H1 (cell line): ENCODE measurements at regions not wholly inside any gene's neighbourhood (a gene's known extent, or its start where the extent isn't known, plus 50 kb on each side); places are given as distances from the start of the nearest gene placed in this dataset.

ENCODE experiments used
- CTCF ChIA-PET: fragments of 300-600 bp; sonication (Branson Sonifier 250); formaldehyde crosslinking; loops from one replicate; lab custom pipeline; 2021; ENCODE audit not compliant: partially characterized antibody; lab: Charles Lee
- POLR2A ChIA-PET: fragments of 300-600 bp; sonication (Branson Sonifier 250); formaldehyde crosslinking; loops from one replicate; lab custom pipeline; 2021; ENCODE audit warnings: inconsistent platforms; ENCODE audit not compliant: partially characterized antibody; lab: Charles Lee
- DNase-seq, 2 experiments: peaks; one replicate each; pipeline versions ENCODE4 v3.0.0 to v3.0.0-alpha.2; 2010 to 2022; ENCODE audit warnings: low spot score in 2 of 2, low read depth in 1 of 2, mixed read lengths in 1 of 2
- FAIRE-seq: peaks from 2 replicates; lab custom pipeline; 2011; peaks lifted over from hg19 to GRCh38; lab: Jason Lieb, UNC
- H2AFZ ChIP-seq: 2 replicates; pipeline ENCODE4 v1.8.1; 2012; ENCODE audit warnings: low read length, inconsistent platforms
- H2AK5ac ChIP-seq: 2 replicates; pipeline ENCODE4 v1.6.1; 2013; ENCODE audit warnings: low read depth, low read length
- H2BK120ac ChIP-seq: replicated peaks from 2 replicates; pipeline ENCODE3; 2013; ENCODE audit warnings: low read depth, low read length, inconsistent platforms
- H2BK12ac ChIP-seq: 2 replicates; pipeline ENCODE4 v1.6.1; 2013; ENCODE audit warnings: low read depth, low read length
- H2BK15ac ChIP-seq: 2 replicates; pipeline ENCODE4 v1.6.1; 2013; ENCODE audit warnings: low read length
- H2BK20ac ChIP-seq: 2 replicates; pipeline ENCODE4 v1.6.1; 2013; ENCODE audit warnings: low read length
- H2BK5ac ChIP-seq: 2 replicates; pipeline ENCODE4 v1.6.1; 2013; ENCODE audit warnings: low read depth, low read length
- H3K14ac ChIP-seq: 2 replicates; pipeline ENCODE4 v1.6.1; 2013; ENCODE audit warnings: inconsistent platforms; ENCODE audit not compliant: insufficient read length
- H3K18ac ChIP-seq: 2 replicates; pipeline ENCODE4 v1.6.1; 2013; ENCODE audit warnings: low read length; ENCODE audit errors: extremely low read depth
- H3K23ac ChIP-seq: 2 replicates; pipeline ENCODE4 v1.6.1; 2013; ENCODE audit warnings: inconsistent platforms; ENCODE audit not compliant: insufficient read length
- H3K23me2 ChIP-seq: 2 replicates; pipeline ENCODE4 v1.6.1; 2013; ENCODE audit warnings: low read depth, low read length
- H3K27ac ChIP-seq: 2 replicates; pipeline ENCODE4 v1.6.1; 2011; ENCODE audit warnings: low read depth, low read length, inconsistent platforms
- H3K27me3 ChIP-seq, 4 experiments: replicated peaks in 1 of 4; 1 replicate in 1 of 4; 2 replicates in 3 of 4; pipeline versions ENCODE4 v1.6.1 to v1.8.1; 2011 to 2013; ENCODE audit warnings: low read length in 3 of 4, mild to moderate bottlenecking in 3 of 4, inconsistent platforms in 2 of 4, mixed read lengths in 2 of 4, moderate library complexity in 1 of 4; ENCODE audit not compliant: control insufficient read depth in 3 of 4, insufficient read depth in 3 of 4; ENCODE audit errors: extremely low read depth in 1 of 4
- H3K36me3 ChIP-seq, 4 experiments: 2 replicates each; pipeline versions ENCODE4 v1.6.1 to v1.8.1; 2011 to 2013; ENCODE audit warnings: mild to moderate bottlenecking in 4 of 4, low read length in 3 of 4, moderate library complexity in 2 of 4, control low read depth in 1 of 4, inconsistent platforms in 1 of 4; ENCODE audit not compliant: insufficient read depth in 4 of 4, control insufficient read depth in 2 of 4
- H3K4ac ChIP-seq: replicated peaks from 2 replicates; pipeline ENCODE3; 2013; ENCODE audit warnings: low read length, low read depth, mixed read lengths, inconsistent platforms; ENCODE audit not compliant: insufficient read length
- H3K4me1 ChIP-seq, 4 experiments: replicated peaks in 1 of 4; 1 replicate in 1 of 4; 2 replicates in 3 of 4; pipeline versions ENCODE4 v1.6.1 to v1.8.1; 2011 to 2013; ENCODE audit warnings: low read length in 3 of 4, inconsistent platforms in 2 of 4, mixed read lengths in 1 of 4; ENCODE audit not compliant: insufficient read depth in 4 of 4, control insufficient read depth in 3 of 4
- H3K4me2 ChIP-seq, 2 experiments: 2 replicates each; pipeline versions ENCODE4 v1.6.1 to v1.8.1; 2011 to 2013; ENCODE audit warnings: low read depth in 2 of 2, low read length in 2 of 2, control low read depth in 1 of 2, inconsistent platforms in 1 of 2, mild to moderate bottlenecking in 1 of 2; ENCODE audit not compliant: insufficient read depth in 1 of 2
- H3K4me3 ChIP-seq, 4 experiments: fragments of 200-600, 300-600 bp in 1 of 4; sonication (generic), shearing (Covaris generic), sonication (Bioruptor Twin) in 1 of 4; 2 replicates each; pipeline versions ENCODE4 v1.5.1 to v1.8.1; 2011 to 2016; ENCODE audit warnings: low read length in 4 of 4, low read depth in 3 of 4, control low read depth in 2 of 4, inconsistent platforms in 2 of 4, mild to moderate bottlenecking in 2 of 4, mixed read lengths in 1 of 4, moderate library complexity in 1 of 4; ENCODE audit not compliant: insufficient read depth in 2 of 4; ENCODE audit errors: extremely low read depth in 1 of 4
- H3K56ac ChIP-seq: replicated peaks from 2 replicates; pipeline ENCODE3; 2013; ENCODE audit warnings: low read depth, mild to moderate bottlenecking, mixed read lengths, low read length, inconsistent platforms; ENCODE audit not compliant: insufficient read length
- H3K79me1 ChIP-seq: 2 replicates; pipeline ENCODE4 v1.6.1; 2013; ENCODE audit warnings: low read depth, low read length, control low read depth
- H3K79me2 ChIP-seq, 2 experiments: 2 replicates each; pipeline versions ENCODE4 v1.6.1 to v1.8.1; 2012 to 2013; ENCODE audit warnings: low read length in 2 of 2, mild to moderate bottlenecking in 2 of 2, inconsistent platforms in 1 of 2; ENCODE audit not compliant: insufficient read depth in 2 of 2, control insufficient read depth in 1 of 2
- H3K9ac ChIP-seq, 4 experiments: replicated peaks in 1 of 4; 1 replicate in 1 of 4; 2 replicates in 3 of 4; pipeline versions ENCODE4 v1.6.1 to v1.8.1; 2011 to 2013; ENCODE audit warnings: low read depth in 3 of 4, low read length in 3 of 4, control low read depth in 2 of 4, mild to moderate bottlenecking in 2 of 4, moderate library complexity in 2 of 4, inconsistent platforms in 1 of 4; ENCODE audit errors: extremely low read depth in 1 of 4
- H3K9me3 ChIP-seq, 2 experiments: 2 replicates each; pipeline versions ENCODE4 v1.6.1 to v1.8.1; 2012 to 2013; ENCODE audit warnings: mild to moderate bottlenecking in 2 of 2, moderate library complexity in 2 of 2, control low read depth in 1 of 2, inconsistent platforms in 1 of 2, low read depth in 1 of 2, low read length in 1 of 2, mixed read lengths in 1 of 2; ENCODE audit not compliant: insufficient read depth in 2 of 2
- H4K20me1 ChIP-seq, 2 experiments: replicated peaks in 1 of 2; 2 replicates each; pipeline versions ENCODE3 to v1.8.1; 2011 to 2013; ENCODE audit warnings: inconsistent platforms in 2 of 2, low read length in 2 of 2, mild to moderate bottlenecking in 1 of 2; ENCODE audit not compliant: insufficient read depth in 2 of 2, control insufficient read depth in 1 of 2
- H4K5ac ChIP-seq: 2 replicates; pipeline ENCODE4 v1.6.1; 2013; ENCODE audit warnings: low read length, low read depth, mixed read lengths, inconsistent platforms; ENCODE audit not compliant: insufficient read length
- H4K8ac ChIP-seq: 2 replicates; pipeline ENCODE4 v1.8.0; 2013; ENCODE audit warnings: mild to moderate bottlenecking, moderate library complexity, low read length, inconsistent platforms; ENCODE audit not compliant: insufficient read depth; ENCODE audit errors: extremely low read depth
- H4K91ac ChIP-seq: replicated peaks from 2 replicates; pipeline ENCODE3; 2013; ENCODE audit warnings: low read length, mixed read lengths, inconsistent platforms; ENCODE audit not compliant: insufficient read length
- CHD1 ChIP-seq: IDR thresholded peaks from 2 replicates; pipeline ENCODE4 v1.6.1; 2012; ENCODE audit warnings: low read depth, low read length, improper control_type of control experiment
- HDAC2 ChIP-seq, 2 experiments: fragments of 300-600 bp in 1 of 2; sonication (generic) in 1 of 2; IDR thresholded peaks; 2 replicates each; pipeline ENCODE4 v1.6.1; 2011 to 2012; ENCODE audit warnings: low read depth in 2 of 2, low read length in 2 of 2, mild to moderate bottlenecking in 2 of 2, moderate library complexity in 2 of 2, borderline replicate concordance in 1 of 2, inconsistent platforms in 1 of 2
- WGBS, 2 experiments: shearing (Covaris generic) in 1 of 2; methylation state at CpG; one replicate each; pipeline versions ENCODE4 v1.1.6 to v1.1.7; 2013 to 2015; ENCODE audit warnings: low lambda C conversion rate in 2 of 2, mixed read lengths in 2 of 2, inconsistent platforms in 1 of 2, low coverage in 1 of 2, missing lambda C conversion rate in 1 of 2; ENCODE audit not compliant: insufficient replicate concordance in 2 of 2, insufficient coverage in 1 of 2, insufficient read length in 1 of 2; ENCODE audit errors: extremely low coverage in 1 of 2, missing lambda C conversion rate in 1 of 2; 5-methylcytosine and 5-hydroxymethylcytosine counted together

DNA sequence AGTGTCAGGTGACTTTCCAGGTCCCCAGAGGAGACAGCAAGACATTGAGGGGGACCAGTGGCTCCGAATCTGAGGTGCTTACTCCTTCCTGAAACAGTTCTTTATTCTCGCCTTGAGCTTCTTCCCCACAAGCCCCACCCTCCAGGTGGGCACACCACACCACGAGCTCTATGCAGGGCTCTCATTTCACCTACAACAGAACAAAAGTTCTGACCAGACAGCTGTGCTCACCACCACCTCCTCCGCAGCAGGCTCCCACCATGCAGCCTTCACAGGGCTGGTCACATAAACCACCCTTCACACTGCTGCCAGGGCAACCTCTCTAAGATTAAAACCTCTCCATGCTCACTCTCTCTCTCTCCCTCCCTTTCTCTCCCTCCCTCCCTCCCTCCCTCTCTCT lies 384.5 kb upstream of the ARID1B start:
- no peak overlapping the region for H4K5ac ChIP-seq
- CTCF ChIA-PET = interaction anchor here (1.5 to 1.9 kb wide), 2 partner anchors 25 to 33 kb away, joined by 4 read pairs; no protein-coding TSS in a partner anchor
- H2AK5ac ChIP-seq = no peak overlapping the region
- POLR2A ChIA-PET = no interaction called here
- H3K4me1 ChIP-seq = peaks cover 9 to 14% (median 12%) of the 10 kb centered on the region in 4 experiments
- no peak overlapping the region for H2BK120ac ChIP-seq
- H4K8ac ChIP-seq = no peak overlapping the region; the same call in 1 of the 2 replicates
- no peak overlapping the region for H3K9ac ChIP-seq
- FAIRE-seq (no peak), DNase-seq (no peak)
- no peak overlapping the region for H2BK15ac ChIP-seq
- 83% methylated on average over 3 of the region's 4 CpGs; no CpG with 5 or more reads in 1 of the 2 experiments for WGBS, 2 experiments
- H3K23ac ChIP-seq = no peak overlapping the region
- H3K14ac ChIP-seq = no peak overlapping the region
- no peak overlapping the region for H3K4me3 ChIP-seq
- no peaks in the 10 kb centered on the region for H3K79me2 ChIP-seq
- no peak overlapping the region for H3K4ac ChIP-seq
- no peak overlapping the region for H4K91ac ChIP-seq
- no peak overlapping the region for H2BK5ac ChIP-seq
- no peaks in the 10 kb centered on the region for H3K27me3 ChIP-seq
- H3K9me3 ChIP-seq = no peaks in the 10 kb centered on the region
- H2BK12ac ChIP-seq = no peak overlapping the region
- no peaks in the 10 kb centered on the region; the same call in 1 of the 2 replicates for H3K23me2 ChIP-seq
- H3K79me1 ChIP-seq = no peaks in the 10 kb centered on the region
- no peak overlapping the region for H3K4me2 ChIP-seq
- H4K20me1 ChIP-seq = no peaks in the 10 kb centered on the region
- H2AFZ ChIP-seq = no peak overlapping the region
- no peaks in the 10 kb centered on the region for H3K36me3 ChIP-seq
- H3K56ac ChIP-seq = no peak overlapping the region
- no peak overlapping the region for H3K27ac ChIP-seq
- peak overlapping the region; percentile 11; the same call in 1 of the 2 replicates for H3K18ac ChIP-seq
- H2BK20ac ChIP-seq = no peak overlapping the region
- no peak for TF ChIP-seq HDAC2 (IDR thresholded peaks at IDR 0.05; ENCODE audit: borderline replicate concordance in 1 of 2, low read depth in 2 of 2, low read length in 2 of 2)
- TF ChIP-seq CHD1 = no peak
